B cell (primary cell): ENCODE measurements at regions not wholly inside any gene's neighbourhood (a gene's known extent, or its start where the extent isn't known, plus 50 kb on each side); places are given as distances from the start of the nearest gene placed in this dataset.

ENCODE experiments used
- CTCF ChIP-seq: fragments of 200-600 bp; IDR thresholded peaks from one replicate; pipeline ENCODE4 v1.8.0; 2022; ENCODE audit warnings: antibody characterized with exemption, mild to moderate bottlenecking
- EZH2 ChIP-seq: IDR thresholded peaks from 2 replicates; pipeline ENCODE4 v1.6.1; 2012; ENCODE audit warnings: borderline replicate concordance, low read depth, mild to moderate bottlenecking, moderate library complexity, low read length; ENCODE audit not compliant: insufficient read depth, poor library complexity, severe bottlenecking

- TF ChIP-seq CTCF (no peak), EZH2 (no peak)
Measured at GRCh38 chr1:196078691-196079090, 529.5 kb downstream of the KCNT2 start.
